ENCODE measurements at regions not wholly inside any gene's neighbourhood (a gene's known extent, or its start where the extent isn't known, plus 50 kb on each side); places are given as distances from the start of the nearest gene placed in this dataset.

GRCh38 chr3:76610150-76610549 is 429.7 kb upstream of the ROBO2 start:
- TF ChIP-seq POLR2A (IDR thresholded peaks at IDR 0.05), result no peak
- no peak for TF ChIP-seq EP300 (IDR thresholded peaks at IDR 0.05; ENCODE audit: low read depth)
- no peak for TF ChIP-seq CTCF (IDR thresholded peaks at IDR 0.05)
- no peak for TF ChIP-seq POLR2AphosphoS5 (IDR thresholded peaks at IDR 0.05)

Data from transverse colon (tissue), 4 donors.